ENCODE measurements at regions not wholly inside any gene's neighbourhood (a gene's known extent, or its start where the extent isn't known, plus 50 kb on each side); places are given as distances from the start of the nearest gene placed in this dataset.

DNA sequence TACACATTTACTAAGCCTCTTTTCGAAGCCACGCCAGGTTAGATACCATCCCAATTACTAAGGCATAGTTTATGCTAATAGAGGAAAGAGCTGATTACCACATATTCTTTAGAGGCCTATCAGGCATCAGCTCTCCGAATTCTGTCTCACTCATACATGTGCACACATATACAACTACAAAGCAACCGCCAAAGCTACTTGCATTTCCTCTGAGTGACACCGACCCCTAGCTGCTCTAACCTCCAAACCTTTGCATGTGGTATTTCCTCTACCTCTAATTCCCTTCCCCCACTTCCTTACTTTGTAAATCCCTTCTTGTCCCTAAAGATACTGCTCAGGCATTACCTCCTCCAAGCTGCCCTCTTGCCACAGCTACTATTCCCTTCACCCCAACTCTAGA is 107.2 kb downstream of the DUSP6 start:
- ChIA-PET POLR2A (ENCODE audit: unreplicated experiment) (interaction anchor here (0.6 kb wide), 1 partner anchor 18 kb away, joined by 5 read pairs; no protein-coding TSS in a partner anchor), CTCF (no interaction called here)
- H3K79me2 ChIP-seq (ENCODE audit: low read length), result no peaks in the 10 kb centered on the region
- H3K4me2 ChIP-seq (ENCODE audit: low read length), result no peak overlapping the region
- H3K4me1 ChIP-seq (ENCODE audit: insufficient read depth, low read length), result peaks cover 13% of the 10 kb centered on the region
- H3K27me3 ChIP-seq (ENCODE audit: low read length), result no peaks in the 10 kb centered on the region
- no peak overlapping the region for H3K9ac ChIP-seq (ENCODE audit: low read length)
- no peaks in the 10 kb centered on the region for H3K9me3 ChIP-seq (ENCODE audit: low read length)
- no peak overlapping the region for H2AFZ ChIP-seq (ENCODE audit: low read length)
- no peak for DNase-seq
- no peaks in the 10 kb centered on the region for H3K36me3 ChIP-seq (ENCODE audit: low read depth, low read length)
- H3F3A ChIP-seq (ENCODE audit: low read length, unreplicated experiment), result no peaks in the 10 kb centered on the region
- no peak for ATAC-seq
- intact Hi-C loops (cut with micrococcal nuclease), result no loop called here
- no peaks in the 10 kb centered on the region for H4K20me1 ChIP-seq (ENCODE audit: low read length)
- no TSS peak for BruUV-seq (replicated peaks)
- H3K9me2 ChIP-seq (replicated peaks; ENCODE audit: low read length), result no peaks in the 10 kb centered on the region
- TF ChIP-seq EZH2 (IDR thresholded peaks at IDR 0.05; ENCODE audit: low read length, unreplicated experiment) (no peak), EZH2phosphoT487 (IDR thresholded peaks at IDR 0.05; ENCODE audit: borderline replicate concordance, low read length) (no peak), CTCF (conservative IDR thresholded peaks at IDR 0.05; ENCODE audit: low read depth, low read length) (no peak)
- no peak overlapping the region for H3K27ac ChIP-seq (ENCODE audit: low read length)
- H3K4me3 ChIP-seq (ENCODE audit: low read length), result no peak overlapping the region

- intact Hi-C loops (cut with micrococcal nuclease), result no loop called here
- Histone ChIP-seq H4K20me1 (ENCODE audit: low read length) (no peaks in the 10 kb centered on the region), H3K9me2 (replicated peaks; ENCODE audit: low read length) (no peaks in the 10 kb centered on the region), H3K4me3 (ENCODE audit: low read length) (no peak overlapping the region), H3K4me1 (ENCODE audit: insufficient read depth, low read length) (peaks cover 13% of the 10 kb centered on the region), H3K36me3 (ENCODE audit: low read depth, low read length) (no peaks in the 10 kb centered on the region), H3K27ac (ENCODE audit: low read length) (no peak overlapping the region), H3K27me3 (ENCODE audit: low read length) (no peaks in the 10 kb centered on the region), H3K9me3 (ENCODE audit: low read length) (no peaks in the 10 kb centered on the region), H3F3A (ENCODE audit: low read length, unreplicated experiment) (no peaks in the 10 kb centered on the region), H3K4me2 (ENCODE audit: low read length) (no peak overlapping the region), H3K9ac (ENCODE audit: low read length) (no peak overlapping the region), H3K79me2 (ENCODE audit: low read length) (no peaks in the 10 kb centered on the region), H2AFZ (ENCODE audit: low read length) (no peak overlapping the region)
- ATAC-seq (no peak), DNase-seq (no peak)
- POLR2A ChIA-PET (ENCODE audit: unreplicated experiment), result interaction anchor here (0.6 kb wide), 1 partner anchor 18 kb away, joined by 5 read pairs; no protein-coding TSS in a partner anchor
- CTCF ChIA-PET, result no interaction called here
- no peak for TF ChIP-seq EZH2phosphoT487 (IDR thresholded peaks at IDR 0.05; ENCODE audit: borderline replicate concordance, low read length)
- no peak for TF ChIP-seq CTCF (conservative IDR thresholded peaks at IDR 0.05; ENCODE audit: low read depth, low read length)
- TF ChIP-seq EZH2 (IDR thresholded peaks at IDR 0.05; ENCODE audit: low read length, unreplicated experiment), result no peak
- no TSS peak for BruUV-seq (replicated peaks)
These were observed 107.8 kb downstream of the DUSP6 start for GRCh38 chr12:89244536-89244935.

DNA sequence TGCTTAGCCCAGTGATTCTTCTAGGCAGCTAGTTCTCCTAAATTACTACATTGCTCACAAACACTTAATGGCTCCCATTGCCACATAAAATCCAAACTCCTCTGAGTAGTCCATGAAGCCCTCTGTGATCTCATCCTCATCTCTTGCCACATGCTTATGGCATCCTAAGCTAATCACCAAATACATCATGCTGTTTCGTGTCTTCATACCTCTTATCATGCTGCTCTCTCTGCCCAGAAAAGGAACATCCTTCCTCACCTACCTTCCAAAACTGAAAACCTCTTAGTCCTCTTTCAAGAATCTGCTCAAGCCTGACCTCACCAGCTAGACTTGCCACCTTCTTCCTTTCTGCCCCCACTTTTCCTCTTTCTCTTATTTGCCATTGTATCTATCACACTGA is 108.5 kb downstream of the DUSP6 start:
- H3K4me1 ChIP-seq (ENCODE audit: insufficient read depth, low read length), result peaks cover 13% of the 10 kb centered on the region
- no peaks in the 10 kb centered on the region for H3K9me3 ChIP-seq (ENCODE audit: low read length)
- no peaks in the 10 kb centered on the region for H3K27me3 ChIP-seq (ENCODE audit: low read length)
- no peaks in the 10 kb centered on the region for H3K36me3 ChIP-seq (ENCODE audit: low read depth, low read length)
- H3K79me2 ChIP-seq (ENCODE audit: low read length), result no peaks in the 10 kb centered on the region
- POLR2A ChIA-PET (ENCODE audit: unreplicated experiment), result no interaction called here
- H3F3A ChIP-seq (ENCODE audit: low read length, unreplicated experiment), result no peaks in the 10 kb centered on the region
- no peaks in the 10 kb centered on the region for H3K9me2 ChIP-seq (replicated peaks; ENCODE audit: low read length)
- no peak overlapping the region for H3K9ac ChIP-seq (ENCODE audit: low read length)
- ATAC-seq (no peak), DNase-seq (no peak)
- CTCF ChIA-PET, result no interaction called here
- H3K27ac ChIP-seq (ENCODE audit: low read length), result no peak overlapping the region
- no peak for TF ChIP-seq CTCF (conservative IDR thresholded peaks at IDR 0.05; ENCODE audit: low read depth, low read length)
- TF ChIP-seq EZH2 (IDR thresholded peaks at IDR 0.05; ENCODE audit: low read length, unreplicated experiment), result no peak
- no peak for TF ChIP-seq EZH2phosphoT487 (IDR thresholded peaks at IDR 0.05; ENCODE audit: borderline replicate concordance, low read length)
- no TSS peak for BruUV-seq (replicated peaks)
- no peaks in the 10 kb centered on the region for H4K20me1 ChIP-seq (ENCODE audit: low read length)
- H3K4me3 ChIP-seq (ENCODE audit: low read length), result no peak overlapping the region
- intact Hi-C loops (cut with micrococcal nuclease), result no loop called here
- H2AFZ ChIP-seq (ENCODE audit: low read length), result no peak overlapping the region
- H3K4me2 ChIP-seq (ENCODE audit: low read length), result no peak overlapping the region
